ENCODE measurements at regions not wholly inside any gene's neighbourhood (a gene's known extent, or its start where the extent isn't known, plus 50 kb on each side); places are given as distances from the start of the nearest gene placed in this dataset.
A peak's percentile ranks its signal among the peaks of the same experiment; 100 is the strongest.

GRCh38 chr2:134137182-134137611, 116.7 kb upstream of the MGAT5 start:
- TF ChIP-seq EZH2 (IDR thresholded peaks at IDR 0.05; ENCODE audit: low read length, missing control alignments) (no peak), CTCF (conservative IDR thresholded peaks at IDR 0.05 in 1 of 2, IDR thresholded peaks at IDR 0.05 in 1 of 2; ENCODE audit: low read depth in 1 of 2, low read length in 2 of 2) (no peak)
- Histone ChIP-seq H3K27me3 (ENCODE audit: control insufficient read depth, insufficient read depth, low read length) (no peaks in the 10 kb centered on the region), H4K20me1 (ENCODE audit: control insufficient read depth, extremely low read depth, insufficient read depth, low read length) (peaks cover 2% of the 10 kb centered on the region), H3K4me1 (ENCODE audit: control insufficient read depth, extremely low read depth, insufficient read depth, low read length) (peaks cover 24% of the 10 kb centered on the region), H3K4me2 (ENCODE audit: extremely low read depth, insufficient read depth, low read length) (peak overlapping the region; percentile 75), H3K36me3 (ENCODE audit: control insufficient read depth, insufficient read depth, low read length) (peaks cover 3% of the 10 kb centered on the region), H3K4me3 (replicated peaks in 1 of 4; ENCODE audit: control extremely low read depth in 1 of 4, insufficient read depth in 1 of 4, low read depth in 3 of 4, low read length in 4 of 4) (peak overlapping the region in 3 of 4 experiments; percentile 3 to 34 (median 13)), H2AFZ (ENCODE audit: low read length) (no peak overlapping the region), H3K9ac (ENCODE audit: insufficient read depth, low read length) (no peak overlapping the region), H3K79me2 (ENCODE audit: control insufficient read depth, insufficient read depth, low read length) (peaks cover 78% of the 10 kb centered on the region), H3K27ac (ENCODE audit: insufficient read depth, low read length) (peak overlapping the region; percentile 33), H3K9me3 (ENCODE audit: control insufficient read depth, insufficient read depth, low read depth, low read length) (no peaks in the 10 kb centered on the region)
- peak; percentile 40 to 75 for DNase-seq (ENCODE audit: low read depth in 2 of 2)

- peak overlapping the region; percentile 75 for H3K4me2 ChIP-seq (ENCODE audit: extremely low read depth, insufficient read depth, low read length)
- TF ChIP-seq CTCF (conservative IDR thresholded peaks at IDR 0.05 in 1 of 2, IDR thresholded peaks at IDR 0.05 in 1 of 2; ENCODE audit: low read depth in 1 of 2, low read length in 2 of 2) (no peak), EZH2 (IDR thresholded peaks at IDR 0.05; ENCODE audit: low read length, missing control alignments) (no peak)
- no peak overlapping the region for H2AFZ ChIP-seq (ENCODE audit: low read length)
- peaks cover 3% of the 10 kb centered on the region for H3K36me3 ChIP-seq (ENCODE audit: control insufficient read depth, insufficient read depth, low read length)
- no peaks in the 10 kb centered on the region for H3K9me3 ChIP-seq (ENCODE audit: control insufficient read depth, insufficient read depth, low read depth, low read length)
- H3K9ac ChIP-seq (ENCODE audit: insufficient read depth, low read length), result no peak overlapping the region
- peaks cover 76% of the 10 kb centered on the region for H3K79me2 ChIP-seq (ENCODE audit: control insufficient read depth, insufficient read depth, low read length)
- no peak overlapping the region for H3K27ac ChIP-seq (ENCODE audit: insufficient read depth, low read length)
- peak in 1 of 2 donors; percentile 52 for DNase-seq (ENCODE audit: low read depth in 2 of 2)
- H3K4me1 ChIP-seq (ENCODE audit: control insufficient read depth, extremely low read depth, insufficient read depth, low read length), result peaks cover 24% of the 10 kb centered on the region
- no peaks in the 10 kb centered on the region for H3K27me3 ChIP-seq (ENCODE audit: control insufficient read depth, insufficient read depth, low read length)
- no peak overlapping the region for H3K4me3 ChIP-seq (replicated peaks in 1 of 4; ENCODE audit: control extremely low read depth in 1 of 4, insufficient read depth in 1 of 4, low read depth in 3 of 4, low read length in 4 of 4)
- peaks cover 2% of the 10 kb centered on the region for H4K20me1 ChIP-seq (ENCODE audit: control insufficient read depth, extremely low read depth, insufficient read depth, low read length)
Measured at GRCh38 chr2:134138115-134138514, 115.8 kb upstream of the MGAT5 start.

GRCh38 chr2:134139611-134140010, 114.3 kb upstream of the MGAT5 start:
- Histone ChIP-seq H2AFZ (ENCODE audit: low read length) (no peak overlapping the region), H3K27ac (ENCODE audit: insufficient read depth, low read length) (no peak overlapping the region), H3K27me3 (ENCODE audit: control insufficient read depth, insufficient read depth, low read length) (no peaks in the 10 kb centered on the region), H3K4me2 (ENCODE audit: extremely low read depth, insufficient read depth, low read length) (no peak overlapping the region), H3K4me3 (replicated peaks in 1 of 4; ENCODE audit: control extremely low read depth in 1 of 4, insufficient read depth in 1 of 4, low read depth in 3 of 4, low read length in 4 of 4) (no peak overlapping the region), H3K36me3 (ENCODE audit: control insufficient read depth, insufficient read depth, low read length) (peaks cover 3% of the 10 kb centered on the region), H4K20me1 (ENCODE audit: control insufficient read depth, extremely low read depth, insufficient read depth, low read length) (peaks cover 2% of the 10 kb centered on the region), H3K79me2 (ENCODE audit: control insufficient read depth, insufficient read depth, low read length) (peaks cover 71% of the 10 kb centered on the region), H3K9me3 (ENCODE audit: control insufficient read depth, insufficient read depth, low read depth, low read length) (no peaks in the 10 kb centered on the region), H3K9ac (ENCODE audit: insufficient read depth, low read length) (no peak overlapping the region), H3K4me1 (ENCODE audit: control insufficient read depth, extremely low read depth, insufficient read depth, low read length) (peaks cover 24% of the 10 kb centered on the region)
- no peak for DNase-seq (ENCODE audit: low read depth in 2 of 2)
- TF ChIP-seq EZH2 (IDR thresholded peaks at IDR 0.05; ENCODE audit: low read length, missing control alignments) (no peak), CTCF (conservative IDR thresholded peaks at IDR 0.05 in 1 of 2, IDR thresholded peaks at IDR 0.05 in 1 of 2; ENCODE audit: low read depth in 1 of 2, low read length in 2 of 2) (no peak)
